ENCODE measurements at regions not wholly inside any gene's neighbourhood (a gene's known extent, or its start where the extent isn't known, plus 50 kb on each side); places are given as distances from the start of the nearest gene placed in this dataset.

GRCh38 chr15:77717333-77717990, 84.8 kb upstream of the LINGO1 start:
- TF ChIP-seq GATA3 (IDR thresholded peaks at IDR 0.05; ENCODE audit: low read depth, low read length), result no peak
- TF ChIP-seq GATA2 (IDR thresholded peaks at IDR 0.05; ENCODE audit: low read depth, low read length), result no peak

GRCh38 chr15:77716632-77717332, 84.1 kb upstream of the LINGO1 start:
- no peak for TF ChIP-seq GATA3 (IDR thresholded peaks at IDR 0.05; ENCODE audit: low read depth, low read length)
- no peak for TF ChIP-seq GATA2 (IDR thresholded peaks at IDR 0.05; ENCODE audit: low read depth, low read length)

- TF ChIP-seq GATA2 (IDR thresholded peaks at IDR 0.05; ENCODE audit: low read depth, low read length), result no peak
- no peak for TF ChIP-seq GATA3 (IDR thresholded peaks at IDR 0.05; ENCODE audit: low read depth, low read length)
Measured at GRCh38 chr15:77715860-77716259, 83.1 kb upstream of the LINGO1 start.

- TF ChIP-seq GATA2 (IDR thresholded peaks at IDR 0.05; ENCODE audit: low read depth, low read length), result no peak
- TF ChIP-seq GATA3 (IDR thresholded peaks at IDR 0.05; ENCODE audit: low read depth, low read length), result no peak
Measured at GRCh38 chr15:77715051-77715450, 82.3 kb upstream of the LINGO1 start.

- TF ChIP-seq GATA2 (IDR thresholded peaks at IDR 0.05; ENCODE audit: low read depth, low read length) (no peak), GATA3 (IDR thresholded peaks at IDR 0.05; ENCODE audit: low read depth, low read length) (no peak)
Measured at GRCh38 chr15:77714555-77714954, 81.8 kb upstream of the LINGO1 start.

- TF ChIP-seq GATA2 (IDR thresholded peaks at IDR 0.05; ENCODE audit: low read depth, low read length) (no peak), GATA3 (IDR thresholded peaks at IDR 0.05; ENCODE audit: low read depth, low read length) (no peak)
Measured at GRCh38 chr15:77714023-77714422, 81.3 kb upstream of the LINGO1 start.

GRCh38 chr15:77713281-77713680, 80.6 kb upstream of the LINGO1 start:
- no peak for TF ChIP-seq GATA3 (IDR thresholded peaks at IDR 0.05; ENCODE audit: low read depth, low read length)
- no peak for TF ChIP-seq GATA2 (IDR thresholded peaks at IDR 0.05; ENCODE audit: low read depth, low read length)

GRCh38 chr15:77712438-77712837, 79.7 kb upstream of the LINGO1 start:
- TF ChIP-seq GATA2 (IDR thresholded peaks at IDR 0.05; ENCODE audit: low read depth, low read length) (no peak), GATA3 (IDR thresholded peaks at IDR 0.05; ENCODE audit: low read depth, low read length) (no peak)

- TF ChIP-seq GATA2 (IDR thresholded peaks at IDR 0.05; ENCODE audit: low read depth, low read length) (no peak), GATA3 (IDR thresholded peaks at IDR 0.05; ENCODE audit: low read depth, low read length) (no peak)
Measured at GRCh38 chr15:77710637-77711036, 77.9 kb upstream of the LINGO1 start.

GRCh38 chr15:77710206-77710605, 77.5 kb upstream of the LINGO1 start:
- TF ChIP-seq GATA2 (IDR thresholded peaks at IDR 0.05; ENCODE audit: low read depth, low read length) (no peak), GATA3 (IDR thresholded peaks at IDR 0.05; ENCODE audit: low read depth, low read length) (no peak)

GRCh38 chr15:77709135-77709886, 76.6 kb upstream of the LINGO1 start:
- no peak for TF ChIP-seq GATA2 (IDR thresholded peaks at IDR 0.05; ENCODE audit: low read depth, low read length)
- TF ChIP-seq GATA3 (IDR thresholded peaks at IDR 0.05; ENCODE audit: low read depth, low read length), result no peak

GRCh38 chr15:77706482-77707244, 74.0 kb upstream of the LINGO1 start:
- TF ChIP-seq GATA2 (IDR thresholded peaks at IDR 0.05; ENCODE audit: low read depth, low read length) (no peak), GATA3 (IDR thresholded peaks at IDR 0.05; ENCODE audit: low read depth, low read length) (no peak)

GRCh38 chr15:77702211-77702957, 69.7 kb upstream of the LINGO1 start:
- TF ChIP-seq GATA3 (IDR thresholded peaks at IDR 0.05; ENCODE audit: low read depth, low read length), result no peak
- no peak for TF ChIP-seq GATA2 (IDR thresholded peaks at IDR 0.05; ENCODE audit: low read depth, low read length)
